ENCODE measurements at regions not wholly inside any gene's neighbourhood (a gene's known extent, or its start where the extent isn't known, plus 50 kb on each side); places are given as distances from the start of the nearest gene placed in this dataset.

DNA sequence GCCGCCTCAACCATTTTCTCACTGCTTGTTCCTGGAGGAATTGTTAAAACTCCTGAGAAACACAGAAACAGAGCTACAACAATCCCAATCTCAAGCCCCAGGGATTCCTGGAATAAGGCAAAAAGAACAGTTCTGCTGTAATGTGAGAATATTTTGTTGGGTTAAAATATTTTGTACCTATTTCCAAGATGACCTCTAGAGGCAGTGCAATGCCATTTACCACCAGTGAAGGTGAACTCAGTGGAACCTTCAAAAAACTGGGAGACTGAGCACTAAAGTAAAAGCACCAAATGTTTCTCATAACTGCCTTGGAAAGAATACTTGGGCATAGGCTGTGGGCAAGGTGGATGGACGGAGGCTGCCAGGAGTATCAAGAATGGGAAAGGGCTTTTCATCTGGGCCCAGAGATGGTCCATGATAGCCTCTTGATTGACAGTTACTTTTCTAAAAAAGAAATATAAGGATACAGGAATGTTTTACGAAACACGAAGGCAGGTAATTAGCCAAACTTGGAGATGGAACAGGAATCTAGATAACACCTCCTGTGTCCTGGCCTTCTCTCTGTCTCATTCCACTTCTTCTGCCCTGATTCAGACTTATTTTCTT lies 334.0 kb upstream of the FLRT2 start:
- Histone ChIP-seq H3K79me2 (ENCODE audit: insufficient read depth, low read length) (no peaks in the 10 kb centered on the region), H3K27me3 (ENCODE audit: control insufficient read depth in 2 of 2, insufficient read depth in 2 of 2, low read length in 2 of 2) (no peaks in the 10 kb centered on the region), H3K27ac (ENCODE audit: low read depth in 1 of 2, low read length in 2 of 2) (no peak overlapping the region), H3K4me3 (replicated peaks in 1 of 3; ENCODE audit: low read depth in 2 of 3, low read length in 3 of 3) (no peak overlapping the region), H3K4me1 (ENCODE audit: control insufficient read depth in 1 of 2, insufficient read depth in 2 of 2, low read length in 2 of 2) (no peaks in the 10 kb centered on the region), H3K9me3 (replicated peaks in 1 of 2; ENCODE audit: control insufficient read depth in 1 of 2, insufficient read depth in 1 of 2, low read length in 2 of 2) (peaks cover 3 to 10% of the 10 kb centered on the region in 2 donors), H3K9ac (ENCODE audit: insufficient read depth, low read length, poor library complexity, severe bottlenecking) (no peak overlapping the region), H2AFZ (ENCODE audit: insufficient read depth, low read depth, low read length, poor library complexity, severe bottlenecking) (no peak overlapping the region), H3K36me3 (replicated peaks in 1 of 2; ENCODE audit: control insufficient read depth in 1 of 2, insufficient read depth in 2 of 2, low read length in 2 of 2) (no peaks in the 10 kb centered on the region), H4K20me1 (ENCODE audit: insufficient read depth, low read length) (no peaks in the 10 kb centered on the region), H3K4me2 (replicated peaks; ENCODE audit: extremely low read depth, low read length, poor library complexity, severe bottlenecking) (no peak overlapping the region)
- no peak for DNase-seq
- intact Hi-C loops (cut with micrococcal nuclease): no loop called here
- H3K4me3 Mint-ChIP-seq: no peak overlapping the region
- H3K9me3 Mint-ChIP-seq: peaks cover 0 to 15% (median 4%) of the 10 kb centered on the region in 7 donors
- no peaks in the 10 kb centered on the region for H3K36me3 Mint-ChIP-seq
- H3K4me1 Mint-ChIP-seq: no peaks in the 10 kb centered on the region
- TF ChIP-seq, protein P1, sequence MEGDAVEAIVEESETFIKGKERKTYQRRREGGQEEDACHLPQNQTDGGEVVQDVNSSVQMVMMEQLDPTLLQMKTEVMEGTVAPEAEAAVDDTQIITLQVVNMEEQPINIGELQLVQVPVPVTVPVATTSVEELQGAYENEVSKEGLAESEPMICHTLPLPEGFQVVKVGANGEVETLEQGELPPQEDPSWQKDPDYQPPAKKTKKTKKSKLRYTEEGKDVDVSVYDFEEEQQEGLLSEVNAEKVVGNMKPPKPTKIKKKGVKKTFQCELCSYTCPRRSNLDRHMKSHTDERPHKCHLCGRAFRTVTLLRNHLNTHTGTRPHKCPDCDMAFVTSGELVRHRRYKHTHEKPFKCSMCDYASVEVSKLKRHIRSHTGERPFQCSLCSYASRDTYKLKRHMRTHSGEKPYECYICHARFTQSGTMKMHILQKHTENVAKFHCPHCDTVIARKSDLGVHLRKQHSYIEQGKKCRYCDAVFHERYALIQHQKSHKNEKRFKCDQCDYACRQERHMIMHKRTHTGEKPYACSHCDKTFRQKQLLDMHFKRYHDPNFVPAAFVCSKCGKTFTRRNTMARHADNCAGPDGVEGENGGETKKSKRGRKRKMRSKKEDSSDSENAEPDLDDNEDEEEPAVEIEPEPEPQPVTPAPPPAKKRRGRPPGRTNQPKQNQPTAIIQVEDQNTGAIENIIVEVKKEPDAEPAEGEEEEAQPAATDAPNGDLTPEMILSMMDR (IDR thresholded peaks at IDR 0.05): peak; percentile 41
- no peak overlapping the region for H3K27ac Mint-ChIP-seq
- H3K27me3 Mint-ChIP-seq (ENCODE audit: low read depth in 3 of 3): peaks cover 0 to 2% (median 2%) of the 10 kb centered on the region in 3 donors
- WGBS (ENCODE audit: insufficient coverage): 93% methylated on average over 3 of the region's 4 CpGs

DNA sequence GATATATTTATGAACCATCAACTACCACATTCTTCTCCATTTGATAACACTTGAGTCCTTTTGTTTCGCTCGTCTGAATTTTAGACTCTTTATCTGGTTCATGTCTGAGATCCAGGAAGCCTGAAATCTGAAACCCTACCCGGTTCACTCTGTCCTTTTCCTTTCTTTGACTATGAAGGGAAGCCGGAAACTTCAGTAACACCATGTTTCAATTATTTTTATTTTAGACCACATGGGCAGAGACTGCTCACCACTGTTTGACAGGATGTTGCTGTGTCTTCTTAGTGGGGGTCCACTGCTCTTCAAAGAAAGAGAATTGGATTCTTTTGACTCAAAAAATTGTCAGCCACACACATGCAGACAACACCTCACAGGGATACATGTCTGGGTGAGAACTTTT lies 331.9 kb upstream of the FLRT2 start:
- H3K9me3 Mint-ChIP-seq: peaks cover 0 to 10% (median 0%) of the 10 kb centered on the region in 7 donors
- Histone ChIP-seq H3K27me3 (ENCODE audit: control insufficient read depth in 2 of 2, insufficient read depth in 2 of 2, low read length in 2 of 2) (no peaks in the 10 kb centered on the region), H3K9ac (ENCODE audit: insufficient read depth, low read length, poor library complexity, severe bottlenecking) (no peak overlapping the region), H3K27ac (ENCODE audit: low read depth in 1 of 2, low read length in 2 of 2) (no peak overlapping the region), H3K9me3 (replicated peaks in 1 of 2; ENCODE audit: control insufficient read depth in 1 of 2, insufficient read depth in 1 of 2, low read length in 2 of 2) (peaks cover 0 to 9% of the 10 kb centered on the region in 2 donors), H3K4me2 (replicated peaks; ENCODE audit: extremely low read depth, low read length, poor library complexity, severe bottlenecking) (no peak overlapping the region), H3K4me3 (replicated peaks in 1 of 3; ENCODE audit: low read depth in 2 of 3, low read length in 3 of 3) (no peak overlapping the region), H4K20me1 (ENCODE audit: insufficient read depth, low read length) (no peaks in the 10 kb centered on the region), H3K4me1 (ENCODE audit: control insufficient read depth in 1 of 2, insufficient read depth in 2 of 2, low read length in 2 of 2) (no peaks in the 10 kb centered on the region), H2AFZ (ENCODE audit: insufficient read depth, low read depth, low read length, poor library complexity, severe bottlenecking) (no peak overlapping the region), H3K79me2 (ENCODE audit: insufficient read depth, low read length) (no peaks in the 10 kb centered on the region), H3K36me3 (replicated peaks in 1 of 2; ENCODE audit: control insufficient read depth in 1 of 2, insufficient read depth in 2 of 2, low read length in 2 of 2) (no peaks in the 10 kb centered on the region)
- no peak overlapping the region for H3K4me3 Mint-ChIP-seq
- H3K27me3 Mint-ChIP-seq (ENCODE audit: low read depth in 3 of 3): peaks cover 0 to 2% (median 0%) of the 10 kb centered on the region in 3 donors
- H3K36me3 Mint-ChIP-seq: no peaks in the 10 kb centered on the region
- no peak overlapping the region for H3K27ac Mint-ChIP-seq
- 80% methylated on average over 2 of the region's 4 CpGs for WGBS (ENCODE audit: insufficient coverage)
- H3K4me1 Mint-ChIP-seq: no peaks in the 10 kb centered on the region
- TF ChIP-seq, protein P1 (IDR thresholded peaks at IDR 0.05): no peak
- no peak for DNase-seq
- intact Hi-C loops (cut with micrococcal nuclease): no loop called here

Measured in CD14-positive monocyte (primary cell).